ENCODE measurements at regions not wholly inside any gene's neighbourhood (a gene's known extent, or its start where the extent isn't known, plus 50 kb on each side); places are given as distances from the start of the nearest gene placed in this dataset.

- H3K4me3 ChIP-seq, result no peak overlapping the region
- H3K36me3 ChIP-seq, result no peaks in the 10 kb centered on the region
- no peak overlapping the region for H3K27ac ChIP-seq
- no peak for TF ChIP-seq CTCF (IDR thresholded peaks at IDR 0.05)
- peaks cover 0 to 5% of the 10 kb centered on the region in 2 donors for H3K4me1 ChIP-seq (ENCODE audit: control insufficient read depth in 1 of 2, low read depth in 2 of 2)
- H3K27me3 ChIP-seq (replicated peaks; ENCODE audit: insufficient read depth), result no peaks in the 10 kb centered on the region
- ATAC-seq (ENCODE audit: insufficient number of reproducible peaks, low FRiP score, low read depth) (no peak), DNase-seq (ENCODE audit: low spot score) (no peak)
- H3K9me3 ChIP-seq, result no peaks in the 10 kb centered on the region
Observed at GRCh38 chr11:11082646-11083045, 224.8 kb upstream of the ZBED5 start.

- TF ChIP-seq CTCF (IDR thresholded peaks at IDR 0.05), result no peak
- no peak overlapping the region for H3K27ac ChIP-seq
- ATAC-seq (ENCODE audit: insufficient number of reproducible peaks, low FRiP score, low read depth), result no peak
Observed at GRCh38 chr11:11081776-11082175, 223.9 kb upstream of the ZBED5 start.

GRCh38 chr11:11081288-11081687, 223.4 kb upstream of the ZBED5 start:
- no peaks in the 10 kb centered on the region for H3K9me3 ChIP-seq
- no peak for TF ChIP-seq CTCF (IDR thresholded peaks at IDR 0.05)
- H3K27me3 ChIP-seq (replicated peaks; ENCODE audit: insufficient read depth), result no peaks in the 10 kb centered on the region
- no peaks in the 10 kb centered on the region for H3K36me3 ChIP-seq
- no peak overlapping the region for H3K4me3 ChIP-seq
- H3K27ac ChIP-seq, result no peak overlapping the region
- DNase-seq (ENCODE audit: low spot score) (no peak), ATAC-seq (ENCODE audit: insufficient number of reproducible peaks, low FRiP score, low read depth) (no peak)
- H3K4me1 ChIP-seq (ENCODE audit: control insufficient read depth in 1 of 2, low read depth in 2 of 2), result peaks cover 0 to 5% of the 10 kb centered on the region in 2 donors

More at GRCh38 chr11:11081776-11082175, 223.9 kb upstream of the ZBED5 start:
- H3K36me3 ChIP-seq, result no peaks in the 10 kb centered on the region
- H3K4me1 ChIP-seq (ENCODE audit: control insufficient read depth in 1 of 2, low read depth in 2 of 2), result peaks cover 0 to 5% of the 10 kb centered on the region in 2 donors
- H3K27me3 ChIP-seq (replicated peaks; ENCODE audit: insufficient read depth), result no peaks in the 10 kb centered on the region
- no peaks in the 10 kb centered on the region for H3K9me3 ChIP-seq
- DNase-seq (ENCODE audit: low spot score), result no peak
- H3K4me3 ChIP-seq, result no peak overlapping the region

- ATAC-seq (ENCODE audit: insufficient number of reproducible peaks, low FRiP score, low read depth), result no peak
- no peaks in the 10 kb centered on the region for H3K36me3 ChIP-seq
- TF ChIP-seq CTCF (IDR thresholded peaks at IDR 0.05), result no peak
- no peaks in the 10 kb centered on the region for H3K9me3 ChIP-seq
- no peak overlapping the region for H3K27ac ChIP-seq
- H3K4me3 ChIP-seq, result no peak overlapping the region
- DNase-seq (ENCODE audit: low spot score), result no peak
- H3K27me3 ChIP-seq (replicated peaks; ENCODE audit: insufficient read depth), result no peaks in the 10 kb centered on the region
- peaks cover 0 to 5% of the 10 kb centered on the region in 2 donors for H3K4me1 ChIP-seq (ENCODE audit: control insufficient read depth in 1 of 2, low read depth in 2 of 2)
Observed at GRCh38 chr11:11078344-11079086, 220.7 kb upstream of the ZBED5 start.

- ATAC-seq (ENCODE audit: insufficient number of reproducible peaks, low FRiP score, low read depth), result no peak
- DNase-seq (ENCODE audit: low spot score), result no peak
- Histone ChIP-seq H3K27me3 (replicated peaks; ENCODE audit: insufficient read depth) (no peaks in the 10 kb centered on the region), H3K4me3 (no peak overlapping the region), H3K9me3 (no peaks in the 10 kb centered on the region), H3K27ac (no peak overlapping the region), H3K36me3 (no peaks in the 10 kb centered on the region), H3K4me1 (ENCODE audit: control insufficient read depth in 1 of 2, low read depth in 2 of 2) (peaks cover 0 to 5% of the 10 kb centered on the region in 2 donors)
- no peak for TF ChIP-seq CTCF (IDR thresholded peaks at IDR 0.05)
Observed at GRCh38 chr11:11077898-11078297, 220.0 kb upstream of the ZBED5 start.
